HL-60 (cell line): ENCODE measurements at regions not wholly inside any gene's neighbourhood (a gene's known extent, or its start where the extent isn't known, plus 50 kb on each side); places are given as distances from the start of the nearest gene placed in this dataset.
A peak's percentile ranks its signal among the peaks of the same experiment; 100 is the strongest.

Experiments used
- DNase-seq, 2 experiments: peaks; one replicate each; pipeline ENCODE4 v3.0.0-alpha.2; 2010 to 2020; ENCODE audit warnings: low read depth in 1 of 2, low spot score in 1 of 2
- H3K27ac ChIP-seq: fragments of 250-450 bp; sonication (Bioruptor Pico); replicated peaks from 2 replicates; pipeline ENCODE4 v1.5.1; 2020; ENCODE audit warnings: mild to moderate bottlenecking, moderate library complexity
- H3K27me3 ChIP-seq: fragments of 250-450 bp; sonication (Bioruptor Pico); 2 replicates; pipeline ENCODE4 v1.5.1; 2021; ENCODE audit warnings: mild to moderate bottlenecking, moderate library complexity; ENCODE audit not compliant: insufficient read depth, poor library complexity, severe bottlenecking
- H3K4me3 ChIP-seq: replicated peaks from 2 replicates; pipeline ENCODE4 v1.5.1; 2011; ENCODE audit warnings: mild to moderate bottlenecking, control low read depth, low read length; ENCODE audit not compliant: insufficient read depth
- CTCF ChIP-seq: IDR thresholded peaks from one replicate; pipeline ENCODE4 v1.5.1; 2011; ENCODE audit warnings: low read length, control low read depth, inconsistent platforms; ENCODE audit not compliant: insufficient read depth
- GABPA ChIP-seq: IDR thresholded peaks from 2 replicates; pipeline ENCODE4 v1.6.1; 2012; ENCODE audit warnings: low read depth
- POLR2AphosphoS5 ChIP-seq: IDR thresholded peaks from 2 replicates; pipeline ENCODE4 v1.6.1; 2012; ENCODE audit warnings: low read depth
- REST ChIP-seq: IDR thresholded peaks from 2 replicates; pipeline ENCODE4 v1.6.1; 2012; ENCODE audit warnings: low read depth; ENCODE audit not compliant: insufficient replicate concordance
- SPI1 ChIP-seq: IDR thresholded peaks from 2 replicates; pipeline ENCODE4 v1.6.1; 2012; ENCODE audit warnings: low read depth, mild to moderate bottlenecking, borderline replicate concordance

GRCh38 chr20:10883166-10883565 lies 209.4 kb upstream of the JAG1 start:
- peak in 1 of 2 experiments; percentile 80 for DNase-seq
- no peaks in the 10 kb centered on the region for H3K27me3 ChIP-seq
- TF ChIP-seq GABPA = no peak
- peak; percentile 85 for TF ChIP-seq SPI1
- no peak overlapping the region for H3K4me3 ChIP-seq
- no peak overlapping the region for H3K27ac ChIP-seq

GRCh38 chr20:10893321-10893720 lies 219.5 kb upstream of the JAG1 start:
- Histone ChIP-seq H3K27me3 (no peaks in the 10 kb centered on the region), H3K27ac (no peak overlapping the region), H3K4me3 (no peak overlapping the region)
- no peak for DNase-seq
- TF ChIP-seq REST = no peak
- no peak for TF ChIP-seq GABPA
- TF ChIP-seq SPI1 = no peak
- TF ChIP-seq POLR2AphosphoS5 = no peak
- no peak for TF ChIP-seq CTCF

- DNase-seq = no peak
- Histone ChIP-seq H3K4me3 (no peak overlapping the region), H3K27me3 (no peaks in the 10 kb centered on the region), H3K27ac (no peak overlapping the region)
- TF ChIP-seq POLR2AphosphoS5 (no peak), CTCF (no peak), SPI1 (no peak), REST (no peak), GABPA (no peak)
These were observed 223.5 kb upstream of the JAG1 start for GRCh38 chr20:10897336-10897735.

- H3K27ac ChIP-seq = no peak overlapping the region
- H3K27me3 ChIP-seq = no peaks in the 10 kb centered on the region
- TF ChIP-seq CTCF (no peak), GABPA (no peak)
- H3K4me3 ChIP-seq = no peak overlapping the region
- no peak for DNase-seq
These were observed 224.8 kb upstream of the JAG1 start for GRCh38 chr20:10898552-10898951.
